Thoracic aorta (tissue), 2 donors: ENCODE measurements at regions not wholly inside any gene's neighbourhood (a gene's known extent, or its start where the extent isn't known, plus 50 kb on each side); places are given as distances from the start of the nearest gene placed in this dataset.
"Not testable (repeated sequence)": the region's sequence is repeated elsewhere in the genome, so short reads cannot be mapped to it uniquely, and the experiment has no call there.

Experiments
- ATAC-seq: fragments of 150-250 bp; one replicate; pipeline ENCODE4 v1.8.0; 2017; ENCODE audit warnings: low read depth; ENCODE audit not compliant: insufficient number of reproducible peaks, low FRiP score
- DNase-seq: peaks from one replicate; pipeline ENCODE4 v3.0.0-alpha.2; 2020; ENCODE audit warnings: low spot score
- H3K27ac ChIP-seq, 2 donors: fragments of 200-600 bp; sonication (generic); 1 replicate in 1 of 2; 2 replicates in 1 of 2; pipeline ENCODE4 v1.5.1; 2016; ENCODE audit warnings: mild to moderate bottlenecking in 2 of 2, moderate library complexity in 2 of 2
- H3K27me3 ChIP-seq: fragments of 200-600 bp; sonication (generic); replicated peaks from 2 replicates; pipeline ENCODE4 v1.6.0; 2016; ENCODE audit warnings: mild to moderate bottlenecking; ENCODE audit not compliant: insufficient read depth
- H3K36me3 ChIP-seq: fragments of 200-600 bp; sonication (generic); one replicate; pipeline ENCODE4 v1.5.1; 2016
- H3K4me1 ChIP-seq, 2 donors: fragments of 200-600 bp; sonication (generic); 1 replicate in 1 of 2; 2 replicates in 1 of 2; pipeline versions ENCODE4 v1.5.1 to v1.6.0; 2016; ENCODE audit warnings: low read depth in 2 of 2, mild to moderate bottlenecking in 1 of 2; ENCODE audit not compliant: control insufficient read depth in 1 of 2
- H3K4me3 ChIP-seq: fragments of 200-600 bp; sonication (generic); 2 replicates; pipeline ENCODE4 v1.5.1; 2016; ENCODE audit warnings: mild to moderate bottlenecking
- H3K9me3 ChIP-seq: fragments of 200-600 bp; sonication (generic); 2 replicates; pipeline ENCODE4 v1.5.1; 2016
- TF ChIP-seq, protein P1 (sequence below): fragments of 200-600 bp; sonication (generic); IDR thresholded peaks from one replicate; pipeline ENCODE4 v1.5.1; 2019; ENCODE audit warnings: antibody characterized with exemption

GRCh38 chr3:72065872-72066641 lies 281.1 kb upstream of the PROK2 start:
- DNase-seq (no peak), ATAC-seq (no peak)
- Histone ChIP-seq H3K4me3 (no peak overlapping the region), H3K4me1 (no peaks in the 10 kb centered on the region), H3K27ac (no peak overlapping the region), H3K36me3 (no peaks in the 10 kb centered on the region), H3K27me3 (no peaks in the 10 kb centered on the region), H3K9me3 (no peaks in the 10 kb centered on the region)
- TF ChIP-seq, protein P1, sequence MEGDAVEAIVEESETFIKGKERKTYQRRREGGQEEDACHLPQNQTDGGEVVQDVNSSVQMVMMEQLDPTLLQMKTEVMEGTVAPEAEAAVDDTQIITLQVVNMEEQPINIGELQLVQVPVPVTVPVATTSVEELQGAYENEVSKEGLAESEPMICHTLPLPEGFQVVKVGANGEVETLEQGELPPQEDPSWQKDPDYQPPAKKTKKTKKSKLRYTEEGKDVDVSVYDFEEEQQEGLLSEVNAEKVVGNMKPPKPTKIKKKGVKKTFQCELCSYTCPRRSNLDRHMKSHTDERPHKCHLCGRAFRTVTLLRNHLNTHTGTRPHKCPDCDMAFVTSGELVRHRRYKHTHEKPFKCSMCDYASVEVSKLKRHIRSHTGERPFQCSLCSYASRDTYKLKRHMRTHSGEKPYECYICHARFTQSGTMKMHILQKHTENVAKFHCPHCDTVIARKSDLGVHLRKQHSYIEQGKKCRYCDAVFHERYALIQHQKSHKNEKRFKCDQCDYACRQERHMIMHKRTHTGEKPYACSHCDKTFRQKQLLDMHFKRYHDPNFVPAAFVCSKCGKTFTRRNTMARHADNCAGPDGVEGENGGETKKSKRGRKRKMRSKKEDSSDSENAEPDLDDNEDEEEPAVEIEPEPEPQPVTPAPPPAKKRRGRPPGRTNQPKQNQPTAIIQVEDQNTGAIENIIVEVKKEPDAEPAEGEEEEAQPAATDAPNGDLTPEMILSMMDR, result no peak

DNA sequence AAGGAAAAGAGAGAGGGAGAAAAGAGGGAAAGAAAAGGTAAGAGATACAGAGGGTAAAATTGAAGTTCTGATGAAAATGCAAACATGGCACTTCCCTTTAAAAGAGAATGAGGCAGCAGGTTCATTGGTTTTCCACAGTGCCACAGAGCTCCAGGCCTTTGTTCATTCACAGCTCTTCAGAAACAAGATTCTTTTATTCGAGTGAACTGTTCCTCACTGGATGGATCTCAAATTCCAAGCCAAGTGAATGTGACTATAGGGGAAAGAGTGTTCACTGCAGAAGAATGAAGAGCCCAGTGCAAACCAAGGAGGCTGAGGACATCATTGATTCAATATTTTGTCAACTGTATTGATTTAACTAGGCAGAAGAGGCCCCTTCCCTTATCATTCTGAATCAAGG lies 280.3 kb upstream of the PROK2 start:
- DNase-seq (no peak), ATAC-seq (no peak)
- H3K27ac ChIP-seq, result no peak overlapping the region
- H3K36me3 ChIP-seq, result no peaks in the 10 kb centered on the region
- H3K9me3 ChIP-seq, result no peaks in the 10 kb centered on the region
- TF ChIP-seq, protein P1, result no peak
- no peak overlapping the region for H3K4me3 ChIP-seq
- no peaks in the 10 kb centered on the region for H3K27me3 ChIP-seq
- no peaks in the 10 kb centered on the region for H3K4me1 ChIP-seq

- H3K4me3 ChIP-seq, H3K36me3 ChIP-seq, H3K27ac ChIP-seq, H3K27me3 ChIP-seq, ATAC-seq, DNase-seq, H3K9me3 ChIP-seq, H3K4me1 ChIP-seq: not testable (repeated sequence)
Observed at GRCh38 chr3:72064727-72065126, 279.8 kb upstream of the PROK2 start.

DNA sequence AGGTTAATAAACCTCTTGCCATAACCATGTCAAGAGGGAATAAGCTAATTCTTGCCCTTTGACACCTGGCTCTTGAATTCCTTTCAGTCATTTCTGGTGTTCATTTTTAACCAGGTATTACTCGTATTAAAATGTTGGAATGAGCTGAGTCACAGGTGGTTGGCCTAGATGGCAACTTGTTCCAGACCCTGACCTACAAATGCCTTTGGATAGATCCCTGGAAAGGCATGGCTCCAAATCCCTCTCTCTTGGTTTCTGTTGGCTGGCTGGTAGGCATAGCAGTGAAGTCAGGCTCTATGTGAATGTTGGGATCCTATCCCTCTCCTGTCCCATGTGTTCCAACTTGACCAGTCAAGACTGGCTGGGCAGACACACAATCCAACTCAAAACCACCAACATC lies 277.1 kb upstream of the PROK2 start:
- H3K9me3 ChIP-seq, result no peaks in the 10 kb centered on the region
- TF ChIP-seq, protein P1, result no peak
- peaks cover 0 to 11% of the 10 kb centered on the region in 2 donors for H3K4me1 ChIP-seq
- no peaks in the 10 kb centered on the region for H3K36me3 ChIP-seq
- DNase-seq, result no peak
- no peak overlapping the region for H3K4me3 ChIP-seq
- no peak for ATAC-seq
- H3K27ac ChIP-seq, result no peak overlapping the region
- no peaks in the 10 kb centered on the region for H3K27me3 ChIP-seq

GRCh38 chr3:72060447-72061034 lies 275.6 kb upstream of the PROK2 start:
- Histone ChIP-seq H3K36me3 (no peaks in the 10 kb centered on the region), H3K9me3 (no peaks in the 10 kb centered on the region), H3K4me1 (peaks cover 0 to 11% of the 10 kb centered on the region in 2 donors), H3K27ac (no peak overlapping the region), H3K27me3 (no peaks in the 10 kb centered on the region), H3K4me3 (no peak overlapping the region)
- TF ChIP-seq, protein P1, result no peak
- DNase-seq (no peak), ATAC-seq (no peak)
